ENCODE measurements at regions not wholly inside any gene's neighbourhood (a gene's known extent, or its start where the extent isn't known, plus 50 kb on each side); places are given as distances from the start of the nearest gene placed in this dataset.

DNA sequence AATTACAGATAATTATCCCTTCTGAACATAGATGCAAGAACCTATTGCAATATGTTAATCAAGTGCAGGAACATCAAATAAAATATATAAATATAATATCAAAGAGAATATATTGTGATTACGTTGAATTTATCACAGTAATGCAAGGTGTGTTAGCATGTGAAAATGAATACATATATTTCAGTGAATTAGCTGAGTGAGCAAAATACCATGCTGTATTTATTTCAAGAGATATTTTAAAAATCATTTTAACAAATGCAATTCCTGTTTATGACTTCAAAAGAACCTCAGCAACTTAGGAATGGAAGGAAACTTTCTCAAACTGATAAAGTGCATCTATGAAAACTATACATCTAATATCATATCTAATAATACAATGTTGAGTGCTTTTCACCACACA is 856.9 kb upstream of the PTPRD start:
- Histone ChIP-seq H3K27me3 (replicated peaks in 1 of 4; ENCODE audit: control extremely low read depth in 1 of 4, control insufficient read depth in 3 of 4, insufficient read depth in 4 of 4, low read length in 3 of 4) (no peaks in the 10 kb centered on the region), H3K4me3 (ENCODE audit: control extremely low read depth in 1 of 5, extremely low read depth in 1 of 5, insufficient read depth in 1 of 5, low read depth in 2 of 5, low read length in 4 of 5) (no peak overlapping the region), H3K4me2 (replicated peaks; ENCODE audit: low read depth, low read length, poor library complexity, severe bottlenecking) (no peak overlapping the region), H2AFZ (ENCODE audit: insufficient read depth, low read depth, low read length, poor library complexity, severe bottlenecking) (no peak overlapping the region), H3K9ac (ENCODE audit: low read length) (no peak overlapping the region), H4K20me1 (ENCODE audit: control insufficient read depth, insufficient read depth, low read length, poor library complexity, severe bottlenecking) (no peaks in the 10 kb centered on the region), H3K9me3 (ENCODE audit: control extremely low read depth in 1 of 3, control insufficient read depth in 2 of 3, insufficient read depth in 1 of 3, low read length in 2 of 3) (peaks cover 0 to 17% (median 0%) of the 10 kb centered on the region in 3 donors), H3K4me1 (ENCODE audit: control insufficient read depth in 2 of 2, insufficient read depth in 2 of 2, low read length in 2 of 2) (no peaks in the 10 kb centered on the region), H3K36me3 (replicated peaks in 1 of 2; ENCODE audit: control extremely low read depth in 1 of 2, control insufficient read depth in 1 of 2, extremely low read depth in 1 of 2, insufficient read depth in 2 of 2, low read length in 1 of 2) (no peaks in the 10 kb centered on the region), H3K79me2 (ENCODE audit: control insufficient read depth, insufficient read depth, low read length) (no peaks in the 10 kb centered on the region), H3K27ac (ENCODE audit: low read length in 2 of 2) (no peak overlapping the region)
- Mint-ChIP-seq H3K27me3 (no peaks in the 10 kb centered on the region), H3K4me3 (no peak overlapping the region), H3K27ac (no peak overlapping the region), H3K4me1 (no peaks in the 10 kb centered on the region), H3K9me3 (ENCODE audit: insufficient read depth) (no peaks in the 10 kb centered on the region)
- no CpG with 5 or more reads among the region's 1 CpG for WGBS (ENCODE audit: insufficient coverage)
- ChIA-PET CTCF (no interaction called here), POLR2A (no interaction called here)
- intact Hi-C loops (cut with micrococcal nuclease): no loop called here
- TF ChIP-seq, protein P1, sequence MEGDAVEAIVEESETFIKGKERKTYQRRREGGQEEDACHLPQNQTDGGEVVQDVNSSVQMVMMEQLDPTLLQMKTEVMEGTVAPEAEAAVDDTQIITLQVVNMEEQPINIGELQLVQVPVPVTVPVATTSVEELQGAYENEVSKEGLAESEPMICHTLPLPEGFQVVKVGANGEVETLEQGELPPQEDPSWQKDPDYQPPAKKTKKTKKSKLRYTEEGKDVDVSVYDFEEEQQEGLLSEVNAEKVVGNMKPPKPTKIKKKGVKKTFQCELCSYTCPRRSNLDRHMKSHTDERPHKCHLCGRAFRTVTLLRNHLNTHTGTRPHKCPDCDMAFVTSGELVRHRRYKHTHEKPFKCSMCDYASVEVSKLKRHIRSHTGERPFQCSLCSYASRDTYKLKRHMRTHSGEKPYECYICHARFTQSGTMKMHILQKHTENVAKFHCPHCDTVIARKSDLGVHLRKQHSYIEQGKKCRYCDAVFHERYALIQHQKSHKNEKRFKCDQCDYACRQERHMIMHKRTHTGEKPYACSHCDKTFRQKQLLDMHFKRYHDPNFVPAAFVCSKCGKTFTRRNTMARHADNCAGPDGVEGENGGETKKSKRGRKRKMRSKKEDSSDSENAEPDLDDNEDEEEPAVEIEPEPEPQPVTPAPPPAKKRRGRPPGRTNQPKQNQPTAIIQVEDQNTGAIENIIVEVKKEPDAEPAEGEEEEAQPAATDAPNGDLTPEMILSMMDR (IDR thresholded peaks at IDR 0.05): no peak
- TF ChIP-seq EZH2 (IDR thresholded peaks at IDR 0.05; ENCODE audit: borderline replicate concordance, insufficient read depth, low read depth, low read length, poor library complexity, severe bottlenecking): no peak
- ATAC-seq (ENCODE audit: low read depth) (no peak), DNase-seq (no peak)

DNA sequence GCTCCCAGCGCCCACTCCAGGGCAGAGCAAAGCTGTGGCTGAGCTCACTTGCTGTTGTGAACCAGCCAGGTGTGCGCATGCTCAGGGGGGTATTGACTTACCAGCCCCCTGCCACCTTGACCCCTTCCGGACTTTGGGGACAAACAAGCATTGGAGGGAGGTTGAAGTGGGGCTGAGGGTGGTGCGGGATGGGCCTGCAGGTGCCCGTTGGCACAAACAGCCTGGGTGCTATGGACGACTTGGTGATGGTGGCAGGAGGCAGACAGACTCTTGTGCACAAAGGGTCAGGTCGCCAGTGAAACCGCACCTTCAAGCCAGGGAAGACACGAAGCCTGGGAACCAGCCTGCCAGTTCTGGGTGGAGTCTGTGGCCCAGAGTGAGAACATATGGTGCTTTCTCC is 858.5 kb upstream of the PTPRD start:
- Mint-ChIP-seq H3K4me1 (no peaks in the 10 kb centered on the region), H3K4me3 (no peak overlapping the region), H3K9me3 (ENCODE audit: insufficient read depth) (no peaks in the 10 kb centered on the region), H3K27ac (no peak overlapping the region), H3K27me3 (no peaks in the 10 kb centered on the region)
- CTCF ChIA-PET: no interaction called here
- Histone ChIP-seq H3K27ac (ENCODE audit: low read length in 2 of 2) (no peak overlapping the region), H3K9me3 (ENCODE audit: control extremely low read depth in 1 of 3, control insufficient read depth in 2 of 3, insufficient read depth in 1 of 3, low read length in 2 of 3) (peaks cover 0 to 17% (median 0%) of the 10 kb centered on the region in 3 donors), H3K27me3 (replicated peaks in 1 of 4; ENCODE audit: control extremely low read depth in 1 of 4, control insufficient read depth in 3 of 4, insufficient read depth in 4 of 4, low read length in 3 of 4) (no peaks in the 10 kb centered on the region), H3K4me2 (replicated peaks; ENCODE audit: low read depth, low read length, poor library complexity, severe bottlenecking) (no peak overlapping the region), H2AFZ (ENCODE audit: insufficient read depth, low read depth, low read length, poor library complexity, severe bottlenecking) (no peak overlapping the region), H3K36me3 (replicated peaks in 1 of 2; ENCODE audit: control extremely low read depth in 1 of 2, control insufficient read depth in 1 of 2, extremely low read depth in 1 of 2, insufficient read depth in 2 of 2, low read length in 1 of 2) (no peaks in the 10 kb centered on the region), H3K79me2 (ENCODE audit: control insufficient read depth, insufficient read depth, low read length) (no peaks in the 10 kb centered on the region), H4K20me1 (ENCODE audit: control insufficient read depth, insufficient read depth, low read length, poor library complexity, severe bottlenecking) (no peaks in the 10 kb centered on the region), H3K4me3 (ENCODE audit: control extremely low read depth in 1 of 5, extremely low read depth in 1 of 5, insufficient read depth in 1 of 5, low read depth in 2 of 5, low read length in 4 of 5) (no peak overlapping the region), H3K4me1 (ENCODE audit: control insufficient read depth in 2 of 2, insufficient read depth in 2 of 2, low read length in 2 of 2) (no peaks in the 10 kb centered on the region), H3K9ac (ENCODE audit: low read length) (no peak overlapping the region)
- 92% methylated on average over 9 of the region's 9 CpGs for WGBS (ENCODE audit: insufficient coverage)
- POLR2A ChIA-PET: no interaction called here
- TF ChIP-seq, protein P1 (IDR thresholded peaks at IDR 0.05): no peak
- TF ChIP-seq EZH2 (IDR thresholded peaks at IDR 0.05; ENCODE audit: borderline replicate concordance, insufficient read depth, low read depth, low read length, poor library complexity, severe bottlenecking): no peak
- ATAC-seq (ENCODE audit: low read depth): no peak
- no peak for DNase-seq
- intact Hi-C loops (cut with micrococcal nuclease): no loop called here

Measured in B cell (primary cell).